Gastroesophageal sphincter (tissue), 3 donors: ENCODE measurements at regions not wholly inside any gene's neighbourhood (a gene's known extent, or its start where the extent isn't known, plus 50 kb on each side); places are given as distances from the start of the nearest gene placed in this dataset.

ENCODE experiments used
- EP300 ChIP-seq: sonication (generic); formaldehyde crosslinking; IDR thresholded peaks from one replicate; pipeline ENCODE4 v1.6.1; 2017; ENCODE audit warnings: antibody characterized with exemption, mild to moderate bottlenecking
- TF ChIP-seq, protein P1 (sequence below), 4 experiments: fragments of 200-600 bp in 2 of 4; fragments of 450-650 bp in 2 of 4; sonication (generic) in 1 of 4; IDR thresholded peaks; one replicate each; pipeline ENCODE4 v1.5.1; 2017 to 2019; ENCODE audit warnings: antibody characterized with exemption in 4 of 4, mild to moderate bottlenecking in 2 of 4, moderate library complexity in 2 of 4

GRCh38 chr20:53824779-53825178, 231.1 kb upstream of the ZNF217 start:
- TF ChIP-seq EP300, result no peak
- TF ChIP-seq, protein P1, sequence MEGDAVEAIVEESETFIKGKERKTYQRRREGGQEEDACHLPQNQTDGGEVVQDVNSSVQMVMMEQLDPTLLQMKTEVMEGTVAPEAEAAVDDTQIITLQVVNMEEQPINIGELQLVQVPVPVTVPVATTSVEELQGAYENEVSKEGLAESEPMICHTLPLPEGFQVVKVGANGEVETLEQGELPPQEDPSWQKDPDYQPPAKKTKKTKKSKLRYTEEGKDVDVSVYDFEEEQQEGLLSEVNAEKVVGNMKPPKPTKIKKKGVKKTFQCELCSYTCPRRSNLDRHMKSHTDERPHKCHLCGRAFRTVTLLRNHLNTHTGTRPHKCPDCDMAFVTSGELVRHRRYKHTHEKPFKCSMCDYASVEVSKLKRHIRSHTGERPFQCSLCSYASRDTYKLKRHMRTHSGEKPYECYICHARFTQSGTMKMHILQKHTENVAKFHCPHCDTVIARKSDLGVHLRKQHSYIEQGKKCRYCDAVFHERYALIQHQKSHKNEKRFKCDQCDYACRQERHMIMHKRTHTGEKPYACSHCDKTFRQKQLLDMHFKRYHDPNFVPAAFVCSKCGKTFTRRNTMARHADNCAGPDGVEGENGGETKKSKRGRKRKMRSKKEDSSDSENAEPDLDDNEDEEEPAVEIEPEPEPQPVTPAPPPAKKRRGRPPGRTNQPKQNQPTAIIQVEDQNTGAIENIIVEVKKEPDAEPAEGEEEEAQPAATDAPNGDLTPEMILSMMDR (IDR thresholded peaks at IDR 0.05), result no peak
